Epithelial cell of proximal tubule (primary cell): ENCODE measurements at regions not wholly inside any gene's neighbourhood (a gene's known extent, or its start where the extent isn't known, plus 50 kb on each side); places are given as distances from the start of the nearest gene placed in this dataset.

Experiments used
- DNase-seq: peaks from one replicate; pipeline ENCODE4 v3.0.0-alpha.2; 2011; ENCODE audit warnings: low read depth
- H3K4me3 ChIP-seq: 2 replicates; pipeline ENCODE4 v1.5.1; 2011; ENCODE audit warnings: low read depth, mild to moderate bottlenecking, low read length
- TF ChIP-seq, protein P1 (sequence below): conservative IDR thresholded peaks from 2 replicates; pipeline ENCODE4 v1.5.1; 2012; ENCODE audit warnings: low read depth, mild to moderate bottlenecking, low read length

DNA sequence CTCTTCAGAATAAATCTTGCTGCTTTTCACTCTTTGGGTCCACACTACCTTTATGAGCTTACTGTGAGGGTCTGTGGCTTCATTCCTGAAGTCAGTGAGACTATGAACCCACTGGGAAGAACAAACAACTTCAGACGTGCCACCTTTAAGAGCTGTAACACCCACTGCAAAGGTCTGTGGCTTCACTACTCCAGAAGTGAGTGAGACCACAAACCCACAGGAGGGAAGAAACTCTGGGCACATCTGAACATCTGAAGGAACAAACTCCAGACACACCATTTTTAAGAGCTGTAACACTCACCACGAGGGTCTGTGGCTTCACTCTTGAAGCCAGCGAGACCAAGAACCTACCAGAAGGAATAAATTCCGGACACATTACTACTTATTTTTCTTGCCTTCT is 964.1 kb upstream of the NXPH2 start:
- TF ChIP-seq, protein P1, sequence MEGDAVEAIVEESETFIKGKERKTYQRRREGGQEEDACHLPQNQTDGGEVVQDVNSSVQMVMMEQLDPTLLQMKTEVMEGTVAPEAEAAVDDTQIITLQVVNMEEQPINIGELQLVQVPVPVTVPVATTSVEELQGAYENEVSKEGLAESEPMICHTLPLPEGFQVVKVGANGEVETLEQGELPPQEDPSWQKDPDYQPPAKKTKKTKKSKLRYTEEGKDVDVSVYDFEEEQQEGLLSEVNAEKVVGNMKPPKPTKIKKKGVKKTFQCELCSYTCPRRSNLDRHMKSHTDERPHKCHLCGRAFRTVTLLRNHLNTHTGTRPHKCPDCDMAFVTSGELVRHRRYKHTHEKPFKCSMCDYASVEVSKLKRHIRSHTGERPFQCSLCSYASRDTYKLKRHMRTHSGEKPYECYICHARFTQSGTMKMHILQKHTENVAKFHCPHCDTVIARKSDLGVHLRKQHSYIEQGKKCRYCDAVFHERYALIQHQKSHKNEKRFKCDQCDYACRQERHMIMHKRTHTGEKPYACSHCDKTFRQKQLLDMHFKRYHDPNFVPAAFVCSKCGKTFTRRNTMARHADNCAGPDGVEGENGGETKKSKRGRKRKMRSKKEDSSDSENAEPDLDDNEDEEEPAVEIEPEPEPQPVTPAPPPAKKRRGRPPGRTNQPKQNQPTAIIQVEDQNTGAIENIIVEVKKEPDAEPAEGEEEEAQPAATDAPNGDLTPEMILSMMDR, result no peak
- H3K4me3 ChIP-seq, result no peak overlapping the region
- no peak for DNase-seq

DNA sequence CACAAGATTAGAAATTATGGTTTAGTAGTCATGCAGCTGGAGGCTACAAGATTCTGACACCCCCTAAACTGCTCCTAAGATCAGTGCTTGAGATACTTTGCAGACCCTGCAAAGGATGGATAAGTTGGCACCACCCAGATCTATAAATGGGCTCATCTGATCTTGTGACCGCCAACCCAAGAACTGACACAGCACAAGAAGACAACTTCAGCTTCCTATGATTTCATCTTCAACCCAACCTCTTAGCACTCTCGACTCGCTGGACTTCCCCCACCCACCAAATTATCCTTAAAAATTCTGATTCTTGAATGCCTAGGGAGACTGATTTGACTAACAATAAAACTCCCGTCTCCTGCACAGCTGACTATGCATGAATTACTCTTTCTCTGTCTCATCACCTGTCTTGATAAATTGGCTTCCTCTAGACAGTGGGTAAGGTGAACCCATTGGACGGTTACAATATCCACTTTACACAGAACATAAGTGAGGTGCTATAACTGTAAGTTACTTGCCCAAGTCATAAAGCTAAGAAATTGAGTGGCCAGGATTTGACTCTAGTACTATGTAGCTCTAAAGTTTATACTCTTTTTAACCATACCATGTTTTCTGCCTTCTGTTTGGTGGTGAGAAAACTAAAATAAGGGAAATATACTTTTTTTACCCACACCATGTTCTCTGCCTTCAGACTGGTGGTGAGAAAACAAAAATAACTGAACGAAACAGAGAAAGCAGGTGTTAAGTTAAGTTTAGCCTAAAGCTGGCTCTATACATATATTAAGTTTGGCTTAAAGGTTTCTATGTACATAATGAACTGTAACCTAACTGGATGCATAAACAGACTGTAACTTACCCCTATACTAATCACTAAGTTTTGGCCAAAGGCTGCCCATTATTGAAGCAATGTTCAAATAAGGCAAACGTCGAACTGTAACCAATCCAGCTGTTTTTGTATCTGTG is 962.3 kb upstream of the NXPH2 start:
- no peak for DNase-seq
- H3K4me3 ChIP-seq, result no peak overlapping the region
- TF ChIP-seq, protein P1, result no peak

DNA sequence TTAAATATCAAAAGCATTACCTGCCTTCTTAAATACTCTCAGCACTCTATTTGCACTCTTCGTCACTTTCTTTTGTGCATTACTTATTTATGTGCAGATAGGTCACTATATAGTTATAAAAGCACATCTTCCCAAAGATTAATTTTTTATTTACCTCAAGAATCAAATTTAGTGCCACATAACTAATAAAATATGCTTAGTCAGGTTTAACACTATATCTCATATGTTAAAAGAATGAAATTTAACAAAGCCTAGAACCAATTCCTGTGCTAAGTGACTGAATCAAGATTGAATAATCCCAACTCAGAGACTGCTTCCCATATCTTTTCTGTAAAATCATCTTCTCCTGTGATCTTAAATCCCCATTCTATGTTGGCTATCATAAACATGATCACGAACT is 957.5 kb upstream of the NXPH2 start:
- H3K4me3 ChIP-seq, result no peak overlapping the region
- no peak for DNase-seq
- TF ChIP-seq, protein P1, result no peak

DNA sequence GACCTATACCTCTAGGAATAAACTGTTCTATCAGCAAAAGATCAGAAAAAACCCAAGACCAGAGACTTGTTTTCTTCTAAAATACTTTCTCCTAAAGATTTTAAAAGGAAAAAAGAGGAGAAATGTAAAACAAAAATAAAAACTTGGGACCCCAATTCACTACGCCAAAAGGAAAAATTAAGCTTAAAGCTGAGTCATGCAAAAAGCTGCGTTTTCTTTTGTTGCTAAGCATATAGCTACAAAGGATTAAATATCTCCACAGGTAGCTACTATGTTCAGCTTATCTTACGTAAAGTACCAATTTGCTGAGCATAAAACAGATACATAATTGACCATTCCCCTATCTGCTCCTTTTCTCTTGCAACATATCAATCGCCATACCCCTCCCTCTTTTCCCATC is 950.0 kb upstream of the NXPH2 start:
- TF ChIP-seq, protein P1, result no peak
- DNase-seq, result no peak
- H3K4me3 ChIP-seq, result no peak overlapping the region

DNA sequence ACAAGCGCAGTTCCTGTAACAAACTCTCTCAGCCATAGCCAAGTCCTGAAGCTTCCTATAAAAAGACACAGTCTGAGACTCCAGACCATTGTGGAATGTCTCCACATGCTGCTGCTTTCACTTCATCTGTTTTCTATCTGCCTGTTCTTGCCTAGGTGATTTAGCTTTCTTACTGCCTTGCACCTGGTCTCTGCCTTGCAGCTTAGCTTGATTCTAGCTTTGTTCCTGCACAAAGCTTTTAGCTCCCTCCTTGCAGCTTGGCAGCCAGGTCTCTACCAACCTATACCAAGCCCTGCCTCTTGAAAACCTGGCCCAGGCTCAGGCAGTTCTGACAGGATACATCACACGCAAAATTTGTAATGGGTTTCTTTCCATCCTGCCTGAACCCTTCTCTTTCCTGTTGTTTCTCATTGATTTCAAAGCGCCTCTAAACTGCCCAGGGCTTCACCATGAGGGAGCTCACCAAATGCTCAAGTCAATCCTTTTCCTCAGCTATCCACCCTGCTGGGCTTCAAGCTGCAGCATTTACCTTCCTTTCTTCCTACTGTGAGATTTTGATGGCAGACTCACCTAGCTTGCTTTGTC is 941.3 kb upstream of the NXPH2 start:
- TF ChIP-seq, protein P1, result no peak
- no peak for DNase-seq

DNA sequence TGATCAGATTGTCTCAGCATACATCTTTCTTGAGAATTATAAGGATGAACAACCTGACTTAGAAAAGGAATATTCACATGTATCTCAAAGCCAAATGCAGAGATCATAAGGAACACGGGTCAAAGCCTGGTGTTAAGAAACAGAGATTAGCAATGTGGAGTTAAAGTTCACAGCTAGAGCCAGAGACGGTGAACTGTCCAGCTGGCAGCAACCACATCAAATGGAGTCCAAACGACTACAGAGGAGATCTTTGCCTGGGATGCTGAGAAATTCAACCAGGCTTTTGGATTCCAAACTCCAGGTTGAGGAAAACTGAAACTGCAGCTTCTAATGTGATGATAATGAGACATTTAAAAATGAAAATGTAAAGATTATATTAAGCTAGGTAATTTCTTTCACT is 939.9 kb upstream of the NXPH2 start:
- no peak for DNase-seq
- no peak overlapping the region for H3K4me3 ChIP-seq
- TF ChIP-seq, protein P1, result no peak

More for the DNA sequence above, 941.3 kb upstream of the NXPH2 start:
- no peak overlapping the region for H3K4me3 ChIP-seq

DNA sequence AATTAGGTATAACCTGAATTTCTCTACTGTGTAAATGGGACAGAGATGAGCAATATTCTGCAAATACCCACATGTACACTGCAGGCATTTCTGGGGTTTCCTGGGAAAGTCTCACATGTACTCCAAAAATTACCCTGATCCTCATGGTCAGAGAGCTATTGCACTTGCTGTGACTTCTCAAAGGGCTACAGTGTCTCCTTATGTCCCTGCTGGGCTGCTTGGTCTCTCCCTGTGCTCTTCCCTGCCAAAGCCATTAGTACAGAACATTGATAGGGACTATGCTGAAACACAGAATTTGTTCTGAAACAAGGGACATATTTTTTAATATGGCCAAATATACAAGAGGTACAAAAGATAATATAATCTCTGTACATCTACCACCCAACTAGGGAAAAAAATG is 924.4 kb upstream of the NXPH2 start:
- no peak overlapping the region for H3K4me3 ChIP-seq
- TF ChIP-seq, protein P1, result no peak
- DNase-seq, result no peak
